Karpas-422 (cell line): ENCODE measurements at regions not wholly inside any gene's neighbourhood (a gene's known extent, or its start where the extent isn't known, plus 50 kb on each side); places are given as distances from the start of the nearest gene placed in this dataset.

Source experiments
- DNase-seq: peaks from one replicate; pipeline ENCODE4 v3.0.0-alpha.2; 2015
- H2AFZ ChIP-seq: fragments of 200-600 bp; sonication (generic); 2 replicates; pipeline ENCODE4 v1.6.1; 2014; ENCODE audit warnings: antibody characterized with exemption, low read length, mixed read lengths
- H3K27ac ChIP-seq: fragments of 200-600 bp; sonication (generic); 2 replicates; pipeline ENCODE4 v1.5.1; 2014; ENCODE audit warnings: mild to moderate bottlenecking, low read length, moderate library complexity
- H3K27me3 ChIP-seq: fragments of 200-600 bp; sonication (generic); 2 replicates; pipeline ENCODE4 v1.6.1; 2014; ENCODE audit warnings: low read length, mixed read lengths
- H3K36me3 ChIP-seq: fragments of 200-600 bp; sonication (generic); 2 replicates; pipeline ENCODE4 v1.6.1; 2014; ENCODE audit warnings: low read length, mixed read lengths; ENCODE audit not compliant: insufficient read depth
- H3K4me1 ChIP-seq: fragments of 200-600 bp; sonication (generic); 2 replicates; pipeline ENCODE4 v1.6.1; 2014; ENCODE audit warnings: mild to moderate bottlenecking, low read length, mixed read lengths
- H3K4me2 ChIP-seq: fragments of 200-600 bp; sonication (generic); 2 replicates; pipeline ENCODE4 v1.6.1; 2014; ENCODE audit warnings: low read length, low read depth, mild to moderate bottlenecking; ENCODE audit not compliant: poor library complexity, severe bottlenecking
- H3K4me3 ChIP-seq: fragments of 200-600 bp; sonication (generic); 2 replicates; pipeline ENCODE4 v1.5.1; 2014; ENCODE audit warnings: mild to moderate bottlenecking, antibody characterized with exemption, low read length, mixed read lengths
- H3K79me2 ChIP-seq: fragments of 200-600 bp; sonication (generic); 2 replicates; pipeline ENCODE4 v1.6.1; 2014; ENCODE audit warnings: mild to moderate bottlenecking, low read length, mixed read lengths
- H3K9ac ChIP-seq: fragments of 200-600 bp; sonication (generic); 2 replicates; pipeline ENCODE4 v1.6.0; 2014; ENCODE audit warnings: low read length
- H3K9me2 ChIP-seq: fragments of 200-600 bp; sonication (generic), shearing (Covaris generic); replicated peaks from 2 replicates; pipeline ENCODE4 v1.6.0; 2014; ENCODE audit warnings: mild to moderate bottlenecking, low read length, moderate library complexity; ENCODE audit not compliant: insufficient read depth
- H3K9me3 ChIP-seq: fragments of 300-700, 200-600 bp; sonication (generic); 2 replicates; pipeline ENCODE4 v1.6.1; 2014; ENCODE audit warnings: low read length, mixed read lengths
- H4K20me1 ChIP-seq: fragments of 200-600 bp; sonication (generic); 2 replicates; pipeline ENCODE4 v1.6.1; 2014; ENCODE audit warnings: mild to moderate bottlenecking, antibody characterized with exemption, low read length, low read depth; ENCODE audit not compliant: insufficient read depth

DNA sequence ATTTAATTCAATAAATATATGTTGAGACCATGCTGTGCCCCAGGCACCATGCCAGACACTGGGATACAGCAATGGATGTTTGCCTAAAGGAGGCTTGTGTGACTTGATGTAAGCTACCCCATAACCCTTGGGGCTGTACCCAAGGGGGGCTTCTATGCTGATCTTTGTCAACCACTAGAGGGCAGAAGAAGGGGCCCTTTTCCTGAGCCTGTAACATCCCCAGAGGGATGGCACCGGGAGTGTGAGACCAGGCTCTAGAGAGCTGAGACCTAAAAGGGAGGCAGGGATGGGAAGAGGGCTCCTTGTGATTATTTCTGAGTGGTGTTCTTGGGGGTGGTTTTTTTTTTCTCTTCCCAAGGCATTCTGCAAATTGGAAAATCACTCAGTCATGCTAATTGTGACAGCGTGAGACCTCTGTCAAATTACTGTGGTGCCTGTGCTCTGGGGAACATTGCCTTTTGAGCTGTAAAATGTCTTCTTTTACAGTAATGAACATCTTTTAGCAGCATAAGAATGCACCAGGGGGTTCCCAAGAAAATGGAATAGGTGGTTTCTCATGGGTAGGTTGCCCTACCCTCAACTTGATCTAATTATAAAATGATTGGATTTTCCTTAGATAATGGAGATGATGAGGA, 138.7 kb upstream of the SLC24A3 start:
- Histone ChIP-seq H3K9me2 (no peaks in the 10 kb centered on the region), H3K4me3 (no peak overlapping the region), H3K79me2 (no peaks in the 10 kb centered on the region), H3K9me3 (no peaks in the 10 kb centered on the region), H3K4me2 (peak overlapping the region; percentile 74), H2AFZ (peak overlapping the region; percentile 70; the same call in 1 of the 2 replicates), H3K9ac (peak overlapping the region; percentile 75; the same call in 1 of the 2 replicates), H4K20me1 (no peaks in the 10 kb centered on the region), H3K27ac (peak overlapping the region; percentile 100), H3K4me1 (peaks cover 75% of the 10 kb centered on the region), H3K27me3 (no peaks in the 10 kb centered on the region), H3K36me3 (no peaks in the 10 kb centered on the region)
- DNase-seq, result peak; percentile 70

DNA sequence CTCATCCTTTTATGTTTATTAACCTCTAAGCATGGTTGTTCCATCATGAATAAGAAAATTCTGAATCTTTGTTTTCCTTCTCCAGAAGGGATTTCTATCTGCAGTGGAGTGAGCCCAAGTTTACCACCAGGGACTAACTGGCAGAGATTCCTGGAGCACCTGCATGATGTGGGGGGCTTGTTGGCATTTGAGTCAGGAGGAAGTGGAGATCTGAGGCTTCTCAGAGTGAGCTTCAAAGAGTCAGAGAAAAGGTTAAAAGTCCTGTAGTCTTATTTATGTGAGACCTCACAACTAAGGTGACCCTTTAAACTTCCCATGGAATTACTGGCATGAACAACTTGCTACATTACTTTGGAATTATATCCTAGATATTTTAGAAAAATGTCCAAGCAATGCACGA, 138.1 kb upstream of the SLC24A3 start:
- peak overlapping the region; percentile 70 for H2AFZ ChIP-seq
- H3K4me2 ChIP-seq, result peak overlapping the region; percentile 74
- no peaks in the 10 kb centered on the region for H3K79me2 ChIP-seq
- H3K9me3 ChIP-seq, result no peaks in the 10 kb centered on the region
- peaks cover 74% of the 10 kb centered on the region for H3K4me1 ChIP-seq
- peak overlapping the region; percentile 100 for H3K27ac ChIP-seq
- no peaks in the 10 kb centered on the region for H4K20me1 ChIP-seq
- H3K4me3 ChIP-seq, result no peak overlapping the region
- peak overlapping the region; percentile 75; the same call in 1 of the 2 replicates for H3K9ac ChIP-seq
- no peaks in the 10 kb centered on the region for H3K36me3 ChIP-seq
- no peaks in the 10 kb centered on the region for H3K27me3 ChIP-seq
- peak; percentile 57 for DNase-seq
- H3K9me2 ChIP-seq, result no peaks in the 10 kb centered on the region

GRCh38 chr20:19074828-19075516, 137.5 kb upstream of the SLC24A3 start:
- Histone ChIP-seq H3K79me2 (no peaks in the 10 kb centered on the region), H3K4me1 (peaks cover 68% of the 10 kb centered on the region), H4K20me1 (no peaks in the 10 kb centered on the region), H2AFZ (peak overlapping the region; percentile 70), H3K27me3 (no peaks in the 10 kb centered on the region), H3K9me2 (no peaks in the 10 kb centered on the region), H3K9me3 (no peaks in the 10 kb centered on the region), H3K9ac (0 out of 2 replicates have a peak overlapping the region, but pooled peaks have one; percentile 9), H3K4me3 (no peak overlapping the region), H3K36me3 (no peaks in the 10 kb centered on the region), H3K27ac (peak overlapping the region; percentile 100), H3K4me2 (peak overlapping the region; percentile 8)
- DNase-seq, result peak; percentile 65

DNA sequence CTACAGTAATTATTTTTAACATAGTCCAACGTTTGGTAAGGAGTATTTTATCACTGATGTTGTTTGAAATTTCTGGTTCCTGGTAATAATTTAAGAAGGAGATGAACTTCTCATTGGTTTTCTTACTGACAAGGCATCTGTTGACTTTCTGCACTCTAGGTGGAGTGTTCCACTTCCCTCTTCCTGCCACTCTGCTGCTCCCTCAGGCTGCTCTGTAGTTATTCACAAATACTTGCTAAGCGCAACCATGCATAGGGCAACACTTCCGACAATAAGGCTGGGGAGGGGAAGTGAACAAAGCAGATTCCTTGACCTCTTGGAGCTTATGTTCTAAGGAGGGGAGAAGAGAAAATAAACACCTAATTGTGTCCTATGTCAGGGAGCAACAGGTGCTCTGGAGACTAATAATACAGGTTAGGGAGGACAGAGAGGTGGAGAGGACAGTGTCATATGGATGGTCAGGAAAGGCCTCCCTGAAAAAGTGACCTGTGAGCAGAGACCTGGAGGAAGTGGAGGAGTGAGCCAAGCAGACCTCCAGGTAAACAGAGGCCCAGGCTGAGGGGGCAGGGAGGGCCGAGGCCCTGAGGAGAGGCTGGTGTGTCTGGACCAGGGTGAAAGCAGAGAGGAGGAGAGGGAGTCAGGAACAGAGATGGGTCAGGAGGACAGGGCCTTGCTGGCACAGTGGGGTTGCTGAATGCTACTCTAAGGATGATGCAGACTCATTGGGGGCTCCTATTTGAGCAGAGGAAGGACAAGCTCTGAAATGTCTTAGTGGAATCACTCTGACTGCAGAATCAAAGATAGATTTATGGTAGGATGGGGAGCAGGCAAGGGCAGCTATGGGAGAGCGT, 134.8 kb upstream of the SLC24A3 start:
- Histone ChIP-seq H4K20me1 (no peaks in the 10 kb centered on the region), H3K9ac (no peak overlapping the region), H3K27ac (no peak overlapping the region), H3K4me3 (no peak overlapping the region), H3K36me3 (no peaks in the 10 kb centered on the region), H3K79me2 (no peaks in the 10 kb centered on the region), H3K9me3 (no peaks in the 10 kb centered on the region), H3K4me1 (peaks cover 44% of the 10 kb centered on the region), H3K4me2 (no peak overlapping the region), H3K9me2 (no peaks in the 10 kb centered on the region), H2AFZ (peak overlapping the region; percentile 23; the same call in 1 of the 2 replicates), H3K27me3 (no peaks in the 10 kb centered on the region)
- peak; percentile 60 for DNase-seq

- no peaks in the 10 kb centered on the region for H3K9me3 ChIP-seq
- H3K4me3 ChIP-seq, result no peak overlapping the region
- H3K9me2 ChIP-seq, result no peaks in the 10 kb centered on the region
- DNase-seq, result no peak
- H3K79me2 ChIP-seq, result no peaks in the 10 kb centered on the region
- no peak overlapping the region for H3K4me2 ChIP-seq
- no peaks in the 10 kb centered on the region for H3K27me3 ChIP-seq
- H3K9ac ChIP-seq, result no peak overlapping the region
- H3K27ac ChIP-seq, result no peak overlapping the region
- peaks cover 33% of the 10 kb centered on the region for H3K4me1 ChIP-seq
- H4K20me1 ChIP-seq, result no peaks in the 10 kb centered on the region
- no peaks in the 10 kb centered on the region for H3K36me3 ChIP-seq
- no peak overlapping the region for H2AFZ ChIP-seq
These were observed 133.7 kb upstream of the SLC24A3 start for GRCh38 chr20:19078448-19079373.

- H3K36me3 ChIP-seq, result no peaks in the 10 kb centered on the region
- H3K27ac ChIP-seq, result no peak overlapping the region
- H3K4me1 ChIP-seq, result peaks cover 22% of the 10 kb centered on the region
- no peak overlapping the region for H2AFZ ChIP-seq
- H3K79me2 ChIP-seq, result no peaks in the 10 kb centered on the region
- no peak for DNase-seq
- no peaks in the 10 kb centered on the region for H4K20me1 ChIP-seq
- H3K4me3 ChIP-seq, result no peak overlapping the region
- no peak overlapping the region for H3K9ac ChIP-seq
- no peak overlapping the region for H3K4me2 ChIP-seq
- H3K9me3 ChIP-seq, result no peaks in the 10 kb centered on the region
- no peaks in the 10 kb centered on the region for H3K27me3 ChIP-seq
- no peaks in the 10 kb centered on the region for H3K9me2 ChIP-seq
These were observed 132.7 kb upstream of the SLC24A3 start for GRCh38 chr20:19079536-19080299.

- Histone ChIP-seq H3K27ac (no peak overlapping the region), H3K4me3 (no peak overlapping the region), H3K36me3 (no peaks in the 10 kb centered on the region), H3K9ac (no peak overlapping the region), H2AFZ (no peak overlapping the region), H4K20me1 (no peaks in the 10 kb centered on the region), H3K9me3 (no peaks in the 10 kb centered on the region), H3K9me2 (no peaks in the 10 kb centered on the region), H3K27me3 (no peaks in the 10 kb centered on the region), H3K4me1 (peaks cover 10% of the 10 kb centered on the region), H3K79me2 (no peaks in the 10 kb centered on the region), H3K4me2 (no peak overlapping the region)
- no peak for DNase-seq
These were observed 130.5 kb upstream of the SLC24A3 start for GRCh38 chr20:19081937-19082336.
